Fibroblast of pulmonary artery (primary cell): ENCODE measurements at regions not wholly inside any gene's neighbourhood (a gene's known extent, or its start where the extent isn't known, plus 50 kb on each side); places are given as distances from the start of the nearest gene placed in this dataset.

Experiments used
- DNase-seq: peaks from one replicate; pipeline ENCODE4 v3.0.0-alpha.2; 2010; ENCODE audit warnings: low read depth
- H3K4me3 ChIP-seq: replicated peaks from 2 replicates; pipeline ENCODE4 v1.5.1; 2011; ENCODE audit warnings: low read depth, mild to moderate bottlenecking, control low read depth, low read length, moderate library complexity
- TF ChIP-seq, protein P1 (sequence below): IDR thresholded peaks from 2 replicates; pipeline ENCODE4 v1.5.1; 2011; ENCODE audit warnings: mild to moderate bottlenecking, control low read depth, low read length, inconsistent platforms; ENCODE audit errors: missing control alignments

DNA sequence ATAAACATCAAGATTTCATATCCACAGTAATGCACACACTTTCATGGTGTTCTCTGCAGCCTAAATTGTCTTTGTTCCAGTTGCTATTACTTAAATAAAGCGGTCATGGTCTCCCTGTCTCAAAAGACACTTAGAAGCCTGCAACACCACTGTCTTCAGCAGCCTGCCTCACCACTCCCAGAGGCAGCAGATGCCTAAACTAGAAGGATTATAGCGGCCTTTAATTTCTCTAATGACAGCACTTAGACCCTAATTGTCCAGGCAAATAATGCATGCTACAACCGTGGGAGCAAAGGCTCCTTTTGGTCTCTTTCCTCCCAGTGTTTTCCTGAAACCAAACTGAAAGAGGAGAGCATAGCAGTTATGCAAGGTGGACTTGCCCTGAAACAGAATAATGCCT lies 248.8 kb upstream of the SLC39A10 start:
- TF ChIP-seq, protein P1, sequence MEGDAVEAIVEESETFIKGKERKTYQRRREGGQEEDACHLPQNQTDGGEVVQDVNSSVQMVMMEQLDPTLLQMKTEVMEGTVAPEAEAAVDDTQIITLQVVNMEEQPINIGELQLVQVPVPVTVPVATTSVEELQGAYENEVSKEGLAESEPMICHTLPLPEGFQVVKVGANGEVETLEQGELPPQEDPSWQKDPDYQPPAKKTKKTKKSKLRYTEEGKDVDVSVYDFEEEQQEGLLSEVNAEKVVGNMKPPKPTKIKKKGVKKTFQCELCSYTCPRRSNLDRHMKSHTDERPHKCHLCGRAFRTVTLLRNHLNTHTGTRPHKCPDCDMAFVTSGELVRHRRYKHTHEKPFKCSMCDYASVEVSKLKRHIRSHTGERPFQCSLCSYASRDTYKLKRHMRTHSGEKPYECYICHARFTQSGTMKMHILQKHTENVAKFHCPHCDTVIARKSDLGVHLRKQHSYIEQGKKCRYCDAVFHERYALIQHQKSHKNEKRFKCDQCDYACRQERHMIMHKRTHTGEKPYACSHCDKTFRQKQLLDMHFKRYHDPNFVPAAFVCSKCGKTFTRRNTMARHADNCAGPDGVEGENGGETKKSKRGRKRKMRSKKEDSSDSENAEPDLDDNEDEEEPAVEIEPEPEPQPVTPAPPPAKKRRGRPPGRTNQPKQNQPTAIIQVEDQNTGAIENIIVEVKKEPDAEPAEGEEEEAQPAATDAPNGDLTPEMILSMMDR, result no peak
- DNase-seq, result no peak
- H3K4me3 ChIP-seq, result no peak overlapping the region

DNA sequence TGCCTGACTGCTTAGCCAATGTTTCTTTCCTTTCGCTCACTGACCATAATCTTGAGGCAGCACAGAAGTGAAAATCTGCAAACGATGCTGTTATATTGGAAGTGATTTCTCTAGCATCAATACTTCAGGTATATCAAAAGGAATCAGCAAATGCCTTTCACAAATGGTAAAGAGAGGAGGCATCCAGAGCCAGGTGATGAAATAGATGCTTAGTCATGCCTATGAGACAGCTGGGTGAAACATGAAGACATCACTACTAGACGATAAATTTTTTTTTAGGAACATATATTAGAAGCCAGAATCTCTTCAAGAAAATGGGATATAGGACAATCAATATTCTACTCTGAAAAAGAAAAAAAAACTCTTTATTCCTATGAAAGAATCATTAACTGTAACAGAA lies 249.2 kb upstream of the SLC39A10 start:
- peak; percentile 39 for DNase-seq
- H3K4me3 ChIP-seq, result no peak overlapping the region
- TF ChIP-seq, protein P1, result no peak

DNA sequence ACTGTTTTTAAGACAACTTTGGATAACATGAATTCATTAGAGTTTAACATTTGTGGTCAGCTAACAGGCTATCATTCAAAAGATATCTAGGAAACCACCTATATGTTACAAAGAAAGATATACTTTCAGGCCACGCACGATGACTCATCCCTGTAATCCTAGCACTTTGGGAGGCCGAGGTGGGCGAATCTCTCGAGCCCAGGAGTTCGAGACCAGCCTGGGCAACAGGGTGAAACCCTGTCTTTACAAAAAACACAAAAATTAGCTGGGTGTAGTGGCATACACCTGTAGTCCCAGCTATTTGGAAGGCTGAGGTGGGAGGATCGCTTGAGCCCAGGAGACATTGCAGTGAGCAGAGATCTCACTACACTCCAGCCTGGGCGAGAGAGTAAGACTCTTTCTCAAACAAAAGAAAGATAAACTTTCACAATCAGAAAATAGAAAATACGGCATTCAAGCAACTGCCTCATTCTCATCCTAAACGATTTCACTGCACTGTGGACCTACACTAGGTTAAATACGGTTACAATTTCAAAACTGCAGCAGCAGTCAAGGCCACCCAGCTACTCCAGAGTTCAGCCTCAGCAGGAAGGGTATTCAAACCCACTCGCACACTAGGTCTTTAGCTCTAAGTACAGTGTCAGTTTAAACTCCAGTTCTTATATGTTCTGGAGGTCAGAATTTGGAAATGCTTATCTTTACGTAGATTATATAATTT lies 250.0 kb upstream of the SLC39A10 start:
- TF ChIP-seq, protein P1, result no peak
- DNase-seq, result no peak
- H3K4me3 ChIP-seq, result no peak overlapping the region

DNA sequence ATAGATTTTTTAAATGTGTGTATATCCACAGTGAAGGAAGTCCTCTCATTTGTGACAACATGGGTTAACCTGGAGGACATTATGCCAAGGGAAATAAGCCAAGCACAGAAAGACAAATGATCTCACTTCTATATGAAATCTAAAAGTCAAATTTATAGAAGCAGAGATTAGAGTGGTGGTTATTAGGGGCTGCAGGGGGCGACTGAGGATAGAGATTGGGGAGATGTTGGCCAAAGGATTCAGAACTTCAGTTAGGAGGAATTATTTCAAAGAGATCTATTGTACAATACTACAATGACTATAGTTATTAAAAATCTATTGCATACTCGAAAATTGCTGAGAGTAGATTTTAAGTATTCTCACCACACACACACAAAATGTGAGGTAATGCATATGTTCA lies 252.4 kb upstream of the SLC39A10 start:
- peak; percentile 31 for DNase-seq
- TF ChIP-seq, protein P1, result peak; percentile 12
- no peak overlapping the region for H3K4me3 ChIP-seq

DNA sequence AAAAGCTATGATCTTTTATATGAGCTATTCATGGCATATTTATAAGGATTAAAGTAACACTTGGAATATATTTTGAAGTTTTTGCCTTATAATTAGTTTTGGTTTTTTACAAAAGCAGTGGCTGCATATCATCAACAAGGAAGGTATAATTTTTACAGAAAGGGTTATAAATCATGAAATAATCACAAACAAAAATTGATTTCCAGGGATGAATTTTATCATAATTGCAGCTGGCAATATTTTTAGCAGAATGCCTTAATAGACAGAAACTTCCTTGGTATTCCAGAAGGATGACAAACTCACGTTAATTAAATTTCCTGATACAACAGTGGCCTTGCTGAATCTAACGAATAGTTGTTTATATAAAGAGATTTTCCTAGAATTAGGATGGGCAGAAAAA lies 260.5 kb upstream of the SLC39A10 start:
- TF ChIP-seq, protein P1, result no peak
- DNase-seq, result no peak
- no peak overlapping the region for H3K4me3 ChIP-seq

DNA sequence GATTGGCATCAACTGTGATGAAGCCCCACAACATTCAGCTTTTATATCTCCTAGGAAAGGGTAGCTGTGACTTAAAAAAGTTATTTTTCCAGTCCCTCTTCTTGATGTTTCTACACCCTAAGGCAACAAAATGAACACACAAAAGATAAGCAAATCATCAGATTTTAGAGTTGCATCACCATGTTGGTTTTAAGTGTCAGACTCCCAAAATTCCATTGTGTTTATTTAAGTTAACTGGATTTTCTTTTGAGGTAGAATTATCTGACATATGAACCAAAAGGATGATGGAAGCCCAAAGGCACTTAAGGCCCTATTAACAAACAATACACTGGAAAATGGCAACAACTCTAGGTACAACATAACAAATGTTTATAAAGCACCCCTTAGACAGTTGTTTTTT lies 261.7 kb upstream of the SLC39A10 start:
- TF ChIP-seq, protein P1, result no peak
- no peak overlapping the region for H3K4me3 ChIP-seq
- DNase-seq, result peak; percentile 43

DNA sequence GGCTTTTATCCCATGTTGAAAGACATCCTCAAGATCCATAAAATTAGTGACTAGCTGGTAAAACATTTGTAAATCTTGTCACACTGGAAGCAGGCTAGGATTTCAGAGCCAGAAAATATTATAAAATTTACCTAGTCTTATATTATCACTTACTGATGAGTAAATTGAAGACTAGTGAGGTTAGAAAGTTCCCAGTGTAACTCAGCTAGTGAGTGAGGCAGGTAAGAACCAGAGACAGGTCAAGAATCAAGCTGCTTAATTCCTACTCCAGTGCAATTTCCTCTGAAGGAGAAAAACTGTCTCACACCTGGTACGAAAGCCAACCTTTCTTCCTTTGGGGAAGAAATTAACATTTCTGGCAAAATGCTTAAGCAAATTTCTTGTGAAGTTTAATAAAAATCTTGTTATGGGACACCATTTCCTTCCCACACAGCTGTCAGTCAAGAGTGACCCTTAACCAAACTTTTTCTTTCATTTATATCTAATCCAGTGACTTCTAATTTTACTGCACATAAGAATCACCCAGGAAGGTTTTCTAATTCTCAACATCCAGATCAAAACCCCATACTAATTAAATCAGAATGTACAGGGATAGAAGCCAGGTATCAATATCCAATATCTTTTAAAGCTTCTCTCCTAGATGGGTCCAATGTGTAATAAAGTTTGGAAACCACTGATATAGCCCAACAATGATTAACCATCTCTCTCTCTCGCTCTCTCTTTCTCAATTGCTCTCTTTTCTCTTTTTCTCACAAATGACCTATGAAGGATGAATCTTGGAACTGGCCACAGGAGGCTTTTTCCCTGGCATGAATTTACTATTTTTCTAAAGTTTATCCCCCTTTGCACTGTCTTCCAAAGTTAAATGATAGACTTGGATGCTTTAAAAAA lies 264.3 kb upstream of the SLC39A10 start:
- TF ChIP-seq, protein P1, result no peak
- no peak overlapping the region for H3K4me3 ChIP-seq
- DNase-seq, result no peak
